SK-N-SH (cell line): ENCODE measurements at regions not wholly inside any gene's neighbourhood (a gene's known extent, or its start where the extent isn't known, plus 50 kb on each side); places are given as distances from the start of the nearest gene placed in this dataset.

ENCODE experiments used
- CTCF ChIA-PET: fragments of 300-600, 350-600 bp; formaldehyde crosslinking; extraction: SDS; loops from one replicate; lab custom pipeline; 2021; lab: Yijun Ruan, JAX
- POLR2A ChIA-PET: fragments of 350-600 bp; sonication (Branson Sonifier 250); formaldehyde crosslinking; extraction: SDS; loops from one replicate; lab custom pipeline; 2020; ENCODE audit warnings: antibody characterized with exemption, inconsistent platforms; lab: Yijun Ruan, JAX
- DNase-seq: peaks from one replicate; pipeline ENCODE4 v3.0.0; 2012
- H2AFZ ChIP-seq: fragments of 200-600 bp; sonication (generic); 2 replicates; pipeline ENCODE4 v1.8.1; 2016; ENCODE audit warnings: antibody characterized with exemption, mild to moderate bottlenecking, low read depth
- H3F3A ChIP-seq: fragments of 200-600 bp; sonication (generic); replicated peaks from 2 replicates; pipeline ENCODE3; 2016; ENCODE audit warnings: antibody characterized with exemption, mild to moderate bottlenecking; ENCODE audit not compliant: insufficient read depth
- H3K27ac ChIP-seq, 2 experiments: fragments of 200-500 bp in 1 of 2; fragments of 200-600 bp in 1 of 2; sonication (Bioruptor generic) in 1 of 2; sonication (generic), shearing (Covaris generic) in 1 of 2; 2 replicates each; pipeline versions ENCODE4 v1.5.1 to v1.6.1; 2014 to 2016; ENCODE audit warnings: low read depth in 2 of 2, inconsistent platforms in 1 of 2, low read length in 1 of 2, mild to moderate bottlenecking in 1 of 2, mixed read lengths in 1 of 2
- H3K27me3 ChIP-seq: fragments of 200-600 bp; sonication (generic), shearing (Covaris generic); 2 replicates; pipeline ENCODE4 v1.6.1; 2016; ENCODE audit warnings: mixed run types; ENCODE audit not compliant: insufficient read depth
- H3K36me3 ChIP-seq, 2 experiments: fragments of 200-500 bp in 1 of 2; fragments of 200-600 bp in 1 of 2; sonication (Bioruptor generic) in 1 of 2; sonication (generic) in 1 of 2; replicated peaks in 1 of 2; 2 replicates each; pipeline versions ENCODE3 to v1.5.1; 2014 to 2016; ENCODE audit warnings: low read length in 1 of 2, mild to moderate bottlenecking in 1 of 2; ENCODE audit not compliant: insufficient read depth in 2 of 2, control insufficient read depth in 1 of 2
- H3K4me1 ChIP-seq, 2 experiments: fragments of 200-500 bp in 1 of 2; fragments of 200-600 bp in 1 of 2; sonication (Bioruptor generic) in 1 of 2; sonication (generic), shearing (Covaris generic) in 1 of 2; 2 replicates each; pipeline versions ENCODE4 v1.5.1 to v1.6.1; 2014 to 2016; ENCODE audit warnings: low read depth in 1 of 2, low read length in 1 of 2, mixed run types in 1 of 2; ENCODE audit not compliant: insufficient read depth in 2 of 2, control insufficient read depth in 1 of 2
- H3K4me2 ChIP-seq: fragments of 200-600 bp; sonication (generic), shearing (Covaris generic); 2 replicates; pipeline ENCODE4 v1.6.1; 2017; ENCODE audit warnings: mixed run types
- H3K4me3 ChIP-seq, 2 experiments: fragments of 200-500 bp in 1 of 2; fragments of 200-600 bp in 1 of 2; sonication (Bioruptor generic) in 1 of 2; sonication (generic), shearing (Covaris generic) in 1 of 2; 2 replicates each; pipeline versions ENCODE4 v1.5.1 to v1.8.1; 2014 to 2016; ENCODE audit warnings: low read depth in 2 of 2, inconsistent platforms in 1 of 2, low read length in 1 of 2, mild to moderate bottlenecking in 1 of 2, mixed read lengths in 1 of 2, moderate library complexity in 1 of 2
- H3K79me2 ChIP-seq: fragments of 200-600 bp; sonication (generic); 2 replicates; pipeline ENCODE4 v1.8.1; 2017; ENCODE audit warnings: mild to moderate bottlenecking; ENCODE audit not compliant: insufficient read depth
- H3K9ac ChIP-seq: fragments of 200-600 bp; sonication (generic); 2 replicates; pipeline ENCODE4 v1.6.1; 2017; ENCODE audit warnings: mixed run types
- H3K9me2 ChIP-seq: fragments of 200-600 bp; sonication (generic); 2 replicates; pipeline ENCODE4 v1.6.1; 2017; ENCODE audit warnings: mixed run types
- H3K9me3 ChIP-seq: fragments of 200-600 bp; sonication (generic); 2 replicates; pipeline ENCODE4 v1.6.1; 2017; ENCODE audit warnings: mixed run types, mild to moderate bottlenecking, moderate library complexity
- H4K20me1 ChIP-seq: fragments of 200-600 bp; sonication (generic); 2 replicates; pipeline ENCODE4 v1.6.1; 2017; ENCODE audit warnings: mild to moderate bottlenecking, mixed run types; ENCODE audit not compliant: insufficient read depth
- CHD2 ChIP-seq: fragments of 150-350 bp; IDR thresholded peaks from 2 replicates; pipeline ENCODE4 v1.6.1; 2018; ENCODE audit warnings: low read length; ENCODE audit not compliant: partially characterized antibody
- ELF1 ChIP-seq: IDR thresholded peaks from 2 replicates; pipeline ENCODE4 v1.4.0; 2012
- FOXJ3 ChIP-seq: sonication (generic); formaldehyde crosslinking; IDR thresholded peaks from 2 replicates; pipeline ENCODE4 v1.5.1; 2020; ENCODE audit warnings: mild to moderate bottlenecking, missing genetic modification reagents
- GABPA ChIP-seq: IDR thresholded peaks from 2 replicates; pipeline ENCODE4 v1.4.0; 2012; ENCODE audit warnings: low read depth, mild to moderate bottlenecking
- JUND ChIP-seq: IDR thresholded peaks from 2 replicates; pipeline ENCODE4 v1.4.0; 2012
- NFIC ChIP-seq: IDR thresholded peaks from 2 replicates; pipeline ENCODE4 v1.4.0; 2012; ENCODE audit warnings: borderline replicate concordance
- NRF1 ChIP-seq: IDR thresholded peaks from 2 replicates; pipeline ENCODE4 v1.6.1; 2012; ENCODE audit warnings: low read depth, mild to moderate bottlenecking, low read length
- RAD21 ChIP-seq: IDR thresholded peaks from 2 replicates; pipeline ENCODE4 v1.6.1; 2012; ENCODE audit warnings: mild to moderate bottlenecking, low read length
- RCOR1 ChIP-seq: fragments of 150-350 bp; IDR thresholded peaks from 2 replicates; pipeline ENCODE4 v1.6.1; 2017; ENCODE audit warnings: antibody characterized with exemption, low read length
- RFX5 ChIP-seq: IDR thresholded peaks from 2 replicates; pipeline ENCODE4 v1.6.1; 2012; ENCODE audit warnings: mild to moderate bottlenecking, improper control_type of control experiment, low read length
- SIN3A ChIP-seq: IDR thresholded peaks from 2 replicates; pipeline ENCODE4 v1.6.1; 2012; ENCODE audit warnings: low read depth, mild to moderate bottlenecking, low read length, moderate library complexity, borderline replicate concordance
- SMC3 ChIP-seq: IDR thresholded peaks from 2 replicates; pipeline ENCODE4 v1.6.1; 2012; ENCODE audit warnings: low read depth, low read length, improper control_type of control experiment
- TAF1 ChIP-seq: IDR thresholded peaks from 2 replicates; pipeline ENCODE4 v1.6.1; 2012; ENCODE audit warnings: low read depth, mild to moderate bottlenecking, low read length, moderate library complexity, borderline replicate concordance
- YY1 ChIP-seq: IDR thresholded peaks from 2 replicates; pipeline ENCODE4 v1.4.0; 2012; ENCODE audit warnings: low read depth, mild to moderate bottlenecking
- WGBS: methylation state at CpG from one replicate; pipeline ENCODE4 v1.1.6; 2017; ENCODE audit warnings: low lambda C conversion rate; 5-methylcytosine and 5-hydroxymethylcytosine counted together
- TF ChIP-seq, protein P1 (sequence below): fragments of 200-600 bp; sonication (generic); IDR thresholded peaks from 2 replicates; pipeline ENCODE4 v1.6.1; 2017; ENCODE audit warnings: antibody characterized with exemption, mild to moderate bottlenecking, moderate library complexity
- TF ChIP-seq, protein P2 (sequence below): IDR thresholded peaks from 2 replicates; pipeline ENCODE4 v1.4.0; 2012; ENCODE audit warnings: low read depth, borderline replicate concordance

DNA sequence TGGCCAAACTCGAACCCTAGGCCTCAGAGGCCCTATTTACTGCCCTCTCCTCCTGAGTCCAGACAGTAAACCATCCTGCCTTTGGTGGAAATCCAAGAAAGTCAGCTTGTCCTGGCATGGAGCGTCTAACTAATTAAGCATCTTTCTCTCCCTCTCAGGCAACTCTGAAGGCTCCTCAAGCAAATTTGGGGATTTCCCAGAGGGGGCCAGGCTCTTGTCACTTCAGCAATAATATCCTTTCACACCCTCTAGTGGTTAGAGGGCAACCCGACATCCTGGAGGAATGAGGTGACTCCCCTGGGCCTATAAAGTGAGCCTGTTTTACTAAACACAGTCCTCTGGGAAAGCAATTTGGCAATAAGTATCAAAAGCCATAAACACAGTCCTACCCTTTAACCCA lies 60.4 kb downstream of the NOG start:
- no peaks in the 10 kb centered on the region for H4K20me1 ChIP-seq
- H3K9me2 ChIP-seq: no peaks in the 10 kb centered on the region
- H3K9ac ChIP-seq: no peak overlapping the region
- H3K4me2 ChIP-seq: no peak overlapping the region
- DNase-seq: peak; percentile 32
- H3K27me3 ChIP-seq: no peaks in the 10 kb centered on the region
- no peaks in the 10 kb centered on the region for H3K9me3 ChIP-seq
- ChIA-PET CTCF (interaction anchor here (1.4 to 1.6 kb wide), 2 partner anchors 16 to 90 kb away, joined by 3 read pairs; no protein-coding TSS in a partner anchor), POLR2A (no interaction called here)
- WGBS: 19% methylated on average over 3 of the region's 3 CpGs
- peaks cover 4% of the 10 kb centered on the region for H3F3A ChIP-seq
- H3K36me3 ChIP-seq: no peaks in the 10 kb centered on the region
- H2AFZ ChIP-seq: no peak overlapping the region
- H3K4me1 ChIP-seq: no peaks in the 10 kb centered on the region
- no peaks in the 10 kb centered on the region for H3K79me2 ChIP-seq
- no peak overlapping the region for H3K4me3 ChIP-seq
- peak; percentile 57 for TF ChIP-seq RAD21
- no peak for TF ChIP-seq RCOR1
- TF ChIP-seq SMC3: peak; percentile 72
- TF ChIP-seq, protein P1, sequence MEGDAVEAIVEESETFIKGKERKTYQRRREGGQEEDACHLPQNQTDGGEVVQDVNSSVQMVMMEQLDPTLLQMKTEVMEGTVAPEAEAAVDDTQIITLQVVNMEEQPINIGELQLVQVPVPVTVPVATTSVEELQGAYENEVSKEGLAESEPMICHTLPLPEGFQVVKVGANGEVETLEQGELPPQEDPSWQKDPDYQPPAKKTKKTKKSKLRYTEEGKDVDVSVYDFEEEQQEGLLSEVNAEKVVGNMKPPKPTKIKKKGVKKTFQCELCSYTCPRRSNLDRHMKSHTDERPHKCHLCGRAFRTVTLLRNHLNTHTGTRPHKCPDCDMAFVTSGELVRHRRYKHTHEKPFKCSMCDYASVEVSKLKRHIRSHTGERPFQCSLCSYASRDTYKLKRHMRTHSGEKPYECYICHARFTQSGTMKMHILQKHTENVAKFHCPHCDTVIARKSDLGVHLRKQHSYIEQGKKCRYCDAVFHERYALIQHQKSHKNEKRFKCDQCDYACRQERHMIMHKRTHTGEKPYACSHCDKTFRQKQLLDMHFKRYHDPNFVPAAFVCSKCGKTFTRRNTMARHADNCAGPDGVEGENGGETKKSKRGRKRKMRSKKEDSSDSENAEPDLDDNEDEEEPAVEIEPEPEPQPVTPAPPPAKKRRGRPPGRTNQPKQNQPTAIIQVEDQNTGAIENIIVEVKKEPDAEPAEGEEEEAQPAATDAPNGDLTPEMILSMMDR: peak; percentile 81
- H3K27ac ChIP-seq: no peak overlapping the region

DNA sequence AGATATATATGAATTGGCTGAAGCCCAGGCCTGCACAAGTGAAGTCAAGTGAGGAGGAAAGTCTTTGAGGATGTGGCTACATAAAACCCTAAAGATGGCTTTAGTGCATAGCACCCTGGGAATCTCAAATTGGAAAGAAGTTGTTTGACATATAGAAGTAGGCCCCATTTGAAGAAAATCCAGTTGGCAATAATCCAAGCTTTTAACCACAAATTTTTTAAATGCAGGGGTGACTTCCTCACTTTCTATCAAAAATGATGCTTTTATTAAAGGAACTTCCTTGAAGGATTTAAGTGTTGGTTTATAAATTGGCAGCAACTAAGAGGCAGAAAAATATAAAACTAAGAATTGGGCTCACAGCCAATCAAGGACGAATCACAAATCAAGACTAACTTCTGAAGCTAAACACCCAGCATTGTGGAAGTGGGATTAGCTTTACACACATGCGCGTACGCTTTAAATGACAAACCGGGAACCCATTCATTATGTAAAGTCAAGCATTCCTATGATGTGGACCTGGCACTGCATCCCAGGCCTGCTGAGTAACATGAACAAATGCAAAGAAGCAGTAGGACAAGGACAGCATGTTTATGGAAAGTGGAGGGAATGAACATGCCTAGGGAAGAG lies 63.3 kb downstream of the NOG start:
- H2AFZ ChIP-seq: no peak overlapping the region
- H3K27me3 ChIP-seq: no peaks in the 10 kb centered on the region
- WGBS: 71% methylated on average over 5 of the region's 5 CpGs
- H3K36me3 ChIP-seq: no peaks in the 10 kb centered on the region
- H3K9me3 ChIP-seq: no peaks in the 10 kb centered on the region
- no peak overlapping the region for H3K9ac ChIP-seq
- no peaks in the 10 kb centered on the region for H3K9me2 ChIP-seq
- H3K4me1 ChIP-seq: no peaks in the 10 kb centered on the region
- H3K27ac ChIP-seq: no peak overlapping the region
- TF ChIP-seq NFIC (peak; percentile 30; the same call in 1 of the 2 replicates), CHD2 (no peak)
- CTCF ChIA-PET: interaction anchor here (1.0 to 1.4 kb wide), 3 partner anchors 29 to 59 kb away, joined by 3 to 5 read pairs (median 3); no protein-coding TSS in a partner anchor
- peaks cover 4% of the 10 kb centered on the region for H3F3A ChIP-seq
- no peaks in the 10 kb centered on the region for H4K20me1 ChIP-seq
- no peak overlapping the region for H3K4me2 ChIP-seq
- no peak overlapping the region for H3K4me3 ChIP-seq
- H3K79me2 ChIP-seq: no peaks in the 10 kb centered on the region
- POLR2A ChIA-PET: no interaction called here
- no peak for DNase-seq

DNA sequence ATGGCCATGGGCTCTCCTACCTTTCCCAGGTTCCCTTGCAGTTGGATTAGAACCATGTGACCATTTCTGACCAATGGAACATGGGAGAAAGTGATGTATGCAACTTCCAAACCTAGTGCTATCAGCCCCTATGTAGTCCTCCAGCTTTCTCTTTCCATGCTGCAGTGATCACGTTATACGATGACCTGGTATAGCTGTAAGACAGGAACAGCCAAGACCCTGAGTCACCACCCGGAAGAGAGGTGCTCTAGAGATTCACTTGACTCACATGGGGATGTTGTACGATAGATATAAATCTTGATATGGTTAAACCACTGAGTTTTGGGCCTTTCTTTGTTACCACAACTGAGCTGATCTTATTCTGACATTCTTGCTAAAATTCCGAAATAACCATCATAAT lies 65.1 kb downstream of the NOG start:
- Histone ChIP-seq H3K9ac (no peak overlapping the region), H3K79me2 (no peaks in the 10 kb centered on the region), H3K4me2 (no peak overlapping the region), H2AFZ (no peak overlapping the region), H3K27me3 (no peaks in the 10 kb centered on the region), H4K20me1 (no peaks in the 10 kb centered on the region), H3F3A (peaks cover 4% of the 10 kb centered on the region), H3K4me1 (no peaks in the 10 kb centered on the region), H3K4me3 (0 out of 4 replicates have a peak overlapping the region, but pooled peaks of 1 of the 2 experiments have one; percentile 5), H3K9me2 (no peaks in the 10 kb centered on the region), H3K36me3 (no peaks in the 10 kb centered on the region), H3K9me3 (no peaks in the 10 kb centered on the region), H3K27ac (no peak overlapping the region)
- DNase-seq: no peak
- POLR2A ChIA-PET: no interaction called here
- CTCF ChIA-PET: no interaction called here
- WGBS: 26% methylated on average over 5 of the region's 5 CpGs
- TF ChIP-seq SMC3: no peak
- no peak for TF ChIP-seq FOXJ3 (CRISPR knock-in tag)
- TF ChIP-seq NFIC: no peak
- peak; percentile 51; the same call in 1 of the 2 replicates for TF ChIP-seq ELF1
- TF ChIP-seq RCOR1: no peak
- TF ChIP-seq, protein P1: no peak
- no peak for TF ChIP-seq SIN3A
- no peak for TF ChIP-seq TAF1
- 0 out of 2 replicates have a peak, but pooled peaks have one; percentile 8 for TF ChIP-seq JUND
- TF ChIP-seq GABPA: no peak
- TF ChIP-seq NRF1: no peak
- TF ChIP-seq, protein P2, sequence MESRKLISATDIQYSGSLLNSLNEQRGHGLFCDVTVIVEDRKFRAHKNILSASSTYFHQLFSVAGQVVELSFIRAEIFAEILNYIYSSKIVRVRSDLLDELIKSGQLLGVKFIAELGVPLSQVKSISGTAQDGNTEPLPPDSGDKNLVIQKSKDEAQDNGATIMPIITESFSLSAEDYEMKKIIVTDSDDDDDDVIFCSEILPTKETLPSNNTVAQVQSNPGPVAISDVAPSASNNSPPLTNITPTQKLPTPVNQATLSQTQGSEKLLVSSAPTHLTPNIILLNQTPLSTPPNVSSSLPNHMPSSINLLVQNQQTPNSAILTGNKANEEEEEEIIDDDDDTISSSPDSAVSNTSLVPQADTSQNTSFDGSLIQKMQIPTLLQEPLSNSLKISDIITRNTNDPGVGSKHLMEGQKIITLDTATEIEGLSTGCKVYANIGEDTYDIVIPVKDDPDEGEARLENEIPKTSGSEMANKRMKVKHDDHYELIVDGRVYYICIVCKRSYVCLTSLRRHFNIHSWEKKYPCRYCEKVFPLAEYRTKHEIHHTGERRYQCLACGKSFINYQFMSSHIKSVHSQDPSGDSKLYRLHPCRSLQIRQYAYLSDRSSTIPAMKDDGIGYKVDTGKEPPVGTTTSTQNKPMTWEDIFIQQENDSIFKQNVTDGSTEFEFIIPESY: no peak
- no peak for TF ChIP-seq YY1
- no peak for TF ChIP-seq RFX5
